Inflammatory macrophage treated with lipopolysaccharide for 4 hours (primary cell): ENCODE measurements at regions not wholly inside any gene's neighbourhood (a gene's known extent, or its start where the extent isn't known, plus 50 kb on each side); places are given as distances from the start of the nearest gene placed in this dataset.
"Not testable (repeated sequence)": the region's sequence is repeated elsewhere in the genome, so short reads cannot be mapped to it uniquely, and the experiment has no call there.

Source experiments
- DNase-seq: peaks from one replicate; pipeline ENCODE4 v3.0.0-alpha.2; 2020

GRCh38 chr4:104549736-104550135 lies 55.0 kb upstream of the CXXC4 start:
- DNase-seq = no peak

GRCh38 chr4:104559502-104559901 lies 64.8 kb upstream of the CXXC4 start:
- no peak for DNase-seq

- DNase-seq = no peak
These were observed 76.6 kb upstream of the CXXC4 start for GRCh38 chr4:104571341-104571740.

GRCh38 chr4:104574371-104574770 lies 79.7 kb upstream of the CXXC4 start:
- no peak for DNase-seq

GRCh38 chr4:104575278-104575677 lies 80.6 kb upstream of the CXXC4 start:
- no peak for DNase-seq

GRCh38 chr4:104577405-104577804 lies 82.7 kb upstream of the CXXC4 start:
- DNase-seq = no peak

- not testable (repeated sequence) for DNase-seq
These were observed 86.8 kb upstream of the CXXC4 start for GRCh38 chr4:104581476-104581875.

- not testable (repeated sequence) for DNase-seq
These were observed 87.4 kb upstream of the CXXC4 start for GRCh38 chr4:104582056-104582455.

- no peak for DNase-seq
These were observed 94.7 kb upstream of the CXXC4 start for GRCh38 chr4:104589264-104589868.

GRCh38 chr4:104591510-104591911 lies 96.8 kb upstream of the CXXC4 start:
- DNase-seq = no peak

GRCh38 chr4:104592183-104592582 lies 97.5 kb upstream of the CXXC4 start:
- no peak for DNase-seq

- DNase-seq = no peak
These were observed 98.3 kb upstream of the CXXC4 start for GRCh38 chr4:104593019-104593418.

- DNase-seq = no peak
These were observed 101.5 kb upstream of the CXXC4 start for GRCh38 chr4:104596189-104596588.

GRCh38 chr4:104615496-104615895 lies 120.8 kb upstream of the CXXC4 start:
- no peak for DNase-seq

- no peak for DNase-seq
These were observed 121.2 kb upstream of the CXXC4 start for GRCh38 chr4:104615926-104616325.

GRCh38 chr4:104616401-104616820 lies 121.7 kb upstream of the CXXC4 start:
- no peak for DNase-seq

- no peak for DNase-seq
These were observed 131.0 kb upstream of the CXXC4 start for GRCh38 chr4:104625706-104626105.

- no peak for DNase-seq
These were observed 134.9 kb upstream of the CXXC4 start for GRCh38 chr4:104629601-104630000.

GRCh38 chr4:104630272-104630671 lies 135.6 kb upstream of the CXXC4 start:
- no peak for DNase-seq

GRCh38 chr4:104631000-104631399 lies 136.3 kb upstream of the CXXC4 start:
- DNase-seq = no peak

GRCh38 chr4:104641418-104641817 lies 146.7 kb upstream of the CXXC4 start:
- DNase-seq = no peak

GRCh38 chr4:104642521-104642920 lies 147.8 kb upstream of the CXXC4 start:
- no peak for DNase-seq

- DNase-seq = no peak
These were observed 149.1 kb upstream of the CXXC4 start for GRCh38 chr4:104643805-104644204.

GRCh38 chr4:104649631-104650030 lies 154.9 kb upstream of the CXXC4 start:
- no peak for DNase-seq

- not testable (repeated sequence) for DNase-seq
These were observed 167.6 kb upstream of the CXXC4 start for GRCh38 chr4:104662269-104662668.

GRCh38 chr4:104677116-104677515 lies 182.4 kb upstream of the CXXC4 start:
- DNase-seq = no peak
